ENCODE measurements at regions not wholly inside any gene's neighbourhood (a gene's known extent, or its start where the extent isn't known, plus 50 kb on each side); places are given as distances from the start of the nearest gene placed in this dataset.

DNA sequence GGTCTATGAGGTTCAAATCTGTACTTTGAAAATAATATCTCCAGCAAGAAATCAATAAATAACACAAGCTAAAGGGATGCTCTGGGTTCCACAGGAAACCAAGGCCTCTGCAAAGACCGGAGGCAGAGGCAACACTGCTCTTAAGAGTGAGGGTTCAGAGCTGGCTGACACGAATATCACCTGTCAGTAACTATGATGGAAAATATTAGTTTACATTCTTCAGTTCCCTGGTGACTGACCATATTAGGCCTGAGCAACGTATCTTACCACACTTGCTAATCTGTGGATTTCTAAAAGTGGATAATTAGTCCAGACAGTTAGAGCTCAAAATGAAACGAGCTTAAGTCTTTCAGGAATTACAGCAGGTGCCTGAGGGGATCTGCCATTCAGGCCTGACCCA, 459.3 kb downstream of the HS3ST3B1 start:
- TF ChIP-seq, protein P1, sequence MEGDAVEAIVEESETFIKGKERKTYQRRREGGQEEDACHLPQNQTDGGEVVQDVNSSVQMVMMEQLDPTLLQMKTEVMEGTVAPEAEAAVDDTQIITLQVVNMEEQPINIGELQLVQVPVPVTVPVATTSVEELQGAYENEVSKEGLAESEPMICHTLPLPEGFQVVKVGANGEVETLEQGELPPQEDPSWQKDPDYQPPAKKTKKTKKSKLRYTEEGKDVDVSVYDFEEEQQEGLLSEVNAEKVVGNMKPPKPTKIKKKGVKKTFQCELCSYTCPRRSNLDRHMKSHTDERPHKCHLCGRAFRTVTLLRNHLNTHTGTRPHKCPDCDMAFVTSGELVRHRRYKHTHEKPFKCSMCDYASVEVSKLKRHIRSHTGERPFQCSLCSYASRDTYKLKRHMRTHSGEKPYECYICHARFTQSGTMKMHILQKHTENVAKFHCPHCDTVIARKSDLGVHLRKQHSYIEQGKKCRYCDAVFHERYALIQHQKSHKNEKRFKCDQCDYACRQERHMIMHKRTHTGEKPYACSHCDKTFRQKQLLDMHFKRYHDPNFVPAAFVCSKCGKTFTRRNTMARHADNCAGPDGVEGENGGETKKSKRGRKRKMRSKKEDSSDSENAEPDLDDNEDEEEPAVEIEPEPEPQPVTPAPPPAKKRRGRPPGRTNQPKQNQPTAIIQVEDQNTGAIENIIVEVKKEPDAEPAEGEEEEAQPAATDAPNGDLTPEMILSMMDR (IDR thresholded peaks at IDR 0.05 in 4 of 5, conservative IDR thresholded peaks at IDR 0.05 in 1 of 5) = no peak
- TF ChIP-seq POLR2A (IDR thresholded peaks at IDR 0.05) = no peak

All from gastrocnemius medialis (tissue), 4 donors.